ENCODE measurements at regions not wholly inside any gene's neighbourhood (a gene's known extent, or its start where the extent isn't known, plus 50 kb on each side); places are given as distances from the start of the nearest gene placed in this dataset.

DNA sequence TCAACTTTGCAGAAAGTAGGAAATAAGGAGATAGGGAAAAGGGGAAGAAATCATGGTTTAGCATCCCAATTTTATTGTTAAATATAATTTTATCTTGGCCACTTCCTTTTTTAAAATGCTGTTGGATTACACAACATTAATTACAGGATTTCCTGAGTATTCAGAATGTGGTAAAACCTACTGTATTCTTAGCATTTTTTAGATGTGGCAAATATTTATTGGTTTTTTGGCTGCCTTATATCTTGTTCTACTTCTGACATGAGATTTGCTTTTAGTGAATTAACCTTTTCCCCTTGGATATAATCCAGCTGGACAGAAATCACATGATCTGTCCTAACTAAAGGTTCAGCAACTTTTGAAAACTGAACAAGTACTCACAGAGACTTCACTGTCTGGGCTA lies 104.9 kb downstream of the PTGS2 start:
- no peak for DNase-seq (ENCODE audit: low read depth, low spot score)
- H4K20me1 ChIP-seq (ENCODE audit: insufficient read depth) = no peaks in the 10 kb centered on the region
- H3K9me3 ChIP-seq (ENCODE audit: control insufficient read depth in 1 of 2, insufficient read depth in 1 of 2, low read depth in 1 of 2, low read length in 2 of 2) = no peaks in the 10 kb centered on the region
- TF ChIP-seq YY1 (IDR thresholded peaks at IDR 0.05; ENCODE audit: extremely low read depth, insufficient replicate concordance, low read depth, low read length) = no peak
- no peak for TF ChIP-seq EGR1 (IDR thresholded peaks at IDR 0.05; ENCODE audit: low read depth)
- TF ChIP-seq, protein P1, sequence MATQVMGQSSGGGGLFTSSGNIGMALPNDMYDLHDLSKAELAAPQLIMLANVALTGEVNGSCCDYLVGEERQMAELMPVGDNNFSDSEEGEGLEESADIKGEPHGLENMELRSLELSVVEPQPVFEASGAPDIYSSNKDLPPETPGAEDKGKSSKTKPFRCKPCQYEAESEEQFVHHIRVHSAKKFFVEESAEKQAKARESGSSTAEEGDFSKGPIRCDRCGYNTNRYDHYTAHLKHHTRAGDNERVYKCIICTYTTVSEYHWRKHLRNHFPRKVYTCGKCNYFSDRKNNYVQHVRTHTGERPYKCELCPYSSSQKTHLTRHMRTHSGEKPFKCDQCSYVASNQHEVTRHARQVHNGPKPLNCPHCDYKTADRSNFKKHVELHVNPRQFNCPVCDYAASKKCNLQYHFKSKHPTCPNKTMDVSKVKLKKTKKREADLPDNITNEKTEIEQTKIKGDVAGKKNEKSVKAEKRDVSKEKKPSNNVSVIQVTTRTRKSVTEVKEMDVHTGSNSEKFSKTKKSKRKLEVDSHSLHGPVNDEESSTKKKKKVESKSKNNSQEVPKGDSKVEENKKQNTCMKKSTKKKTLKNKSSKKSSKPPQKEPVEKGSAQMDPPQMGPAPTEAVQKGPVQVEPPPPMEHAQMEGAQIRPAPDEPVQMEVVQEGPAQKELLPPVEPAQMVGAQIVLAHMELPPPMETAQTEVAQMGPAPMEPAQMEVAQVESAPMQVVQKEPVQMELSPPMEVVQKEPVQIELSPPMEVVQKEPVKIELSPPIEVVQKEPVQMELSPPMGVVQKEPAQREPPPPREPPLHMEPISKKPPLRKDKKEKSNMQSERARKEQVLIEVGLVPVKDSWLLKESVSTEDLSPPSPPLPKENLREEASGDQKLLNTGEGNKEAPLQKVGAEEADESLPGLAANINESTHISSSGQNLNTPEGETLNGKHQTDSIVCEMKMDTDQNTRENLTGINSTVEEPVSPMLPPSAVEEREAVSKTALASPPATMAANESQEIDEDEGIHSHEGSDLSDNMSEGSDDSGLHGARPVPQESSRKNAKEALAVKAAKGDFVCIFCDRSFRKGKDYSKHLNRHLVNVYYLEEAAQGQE (IDR thresholded peaks at IDR 0.05; ENCODE audit: low read depth) = no peak
- no peak for TF ChIP-seq ELF1 (IDR thresholded peaks at IDR 0.05; ENCODE audit: borderline replicate concordance, low read depth)
- TF ChIP-seq SIN3A (IDR thresholded peaks at IDR 0.05; ENCODE audit: low read depth) = no peak
- TF ChIP-seq, protein P2, sequence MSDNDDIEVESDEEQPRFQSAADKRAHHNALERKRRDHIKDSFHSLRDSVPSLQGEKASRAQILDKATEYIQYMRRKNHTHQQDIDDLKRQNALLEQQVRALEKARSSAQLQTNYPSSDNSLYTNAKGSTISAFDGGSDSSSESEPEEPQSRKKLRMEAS (IDR thresholded peaks at IDR 0.05) = no peak
- no peak for TF ChIP-seq POLR2A (IDR thresholded peaks at IDR 0.05; ENCODE audit: borderline replicate concordance, extremely low read depth, insufficient read depth, insufficient read length)
- TF ChIP-seq SP1 (IDR thresholded peaks at IDR 0.05; ENCODE audit: low read depth) = no peak
- TF ChIP-seq JUND (IDR thresholded peaks at IDR 0.05) = no peak
- TF ChIP-seq EZH2 (IDR thresholded peaks at IDR 0.05) = no peak
- TF ChIP-seq, protein P3, sequence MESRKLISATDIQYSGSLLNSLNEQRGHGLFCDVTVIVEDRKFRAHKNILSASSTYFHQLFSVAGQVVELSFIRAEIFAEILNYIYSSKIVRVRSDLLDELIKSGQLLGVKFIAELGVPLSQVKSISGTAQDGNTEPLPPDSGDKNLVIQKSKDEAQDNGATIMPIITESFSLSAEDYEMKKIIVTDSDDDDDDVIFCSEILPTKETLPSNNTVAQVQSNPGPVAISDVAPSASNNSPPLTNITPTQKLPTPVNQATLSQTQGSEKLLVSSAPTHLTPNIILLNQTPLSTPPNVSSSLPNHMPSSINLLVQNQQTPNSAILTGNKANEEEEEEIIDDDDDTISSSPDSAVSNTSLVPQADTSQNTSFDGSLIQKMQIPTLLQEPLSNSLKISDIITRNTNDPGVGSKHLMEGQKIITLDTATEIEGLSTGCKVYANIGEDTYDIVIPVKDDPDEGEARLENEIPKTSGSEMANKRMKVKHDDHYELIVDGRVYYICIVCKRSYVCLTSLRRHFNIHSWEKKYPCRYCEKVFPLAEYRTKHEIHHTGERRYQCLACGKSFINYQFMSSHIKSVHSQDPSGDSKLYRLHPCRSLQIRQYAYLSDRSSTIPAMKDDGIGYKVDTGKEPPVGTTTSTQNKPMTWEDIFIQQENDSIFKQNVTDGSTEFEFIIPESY (IDR thresholded peaks at IDR 0.05; ENCODE audit: extremely low read depth, insufficient replicate concordance, low read length) = no peak
- TF ChIP-seq ATF3 (IDR thresholded peaks at IDR 0.05) = no peak
- no peak for TF ChIP-seq FOSL1 (IDR thresholded peaks at IDR 0.05; ENCODE audit: low read depth)
- TF ChIP-seq ZFX (IDR thresholded peaks at IDR 0.05) = no peak
- TF ChIP-seq ZNF274 (IDR thresholded peaks at IDR 0.05; ENCODE audit: low read depth, low read length) = no peak
- TF ChIP-seq TCF7L2 (IDR thresholded peaks at IDR 0.05; ENCODE audit: borderline replicate concordance, extremely low read depth, insufficient read depth, insufficient read length) = no peak
- TF ChIP-seq CEBPB (IDR thresholded peaks at IDR 0.05; ENCODE audit: low read depth) = no peak
- no peak for TF ChIP-seq RAD21 (IDR thresholded peaks at IDR 0.05; ENCODE audit: low read depth)
- TF ChIP-seq CTCF (IDR thresholded peaks at IDR 0.05 in 2 of 3, conservative IDR thresholded peaks at IDR 0.05 in 1 of 3; ENCODE audit: borderline replicate concordance in 1 of 3, insufficient read depth in 1 of 3, low read depth in 2 of 3, low read length in 2 of 3) = no peak
- no peak for ATAC-seq
- no peak overlapping the region for H3K27ac ChIP-seq (ENCODE audit: low read depth, low read length)
- no peak overlapping the region for H2AFZ ChIP-seq (ENCODE audit: low read depth, low read length, poor library complexity, severe bottlenecking)
- intact Hi-C loops (cut with micrococcal nuclease) = no loop called here
- no peak overlapping the region for H3K4me3 ChIP-seq (replicated peaks in 1 of 2; ENCODE audit: low read depth in 1 of 2, low read length in 2 of 2)
- H3K27me3 ChIP-seq (ENCODE audit: insufficient read depth, low read length) = no peaks in the 10 kb centered on the region
- no peaks in the 10 kb centered on the region for H3K79me2 ChIP-seq (ENCODE audit: insufficient read depth, low read length)
- CTCF ChIA-PET = no interaction called here
- H3K36me3 ChIP-seq (ENCODE audit: control insufficient read depth in 1 of 2, insufficient read depth in 2 of 2, low read length in 2 of 2) = no peaks in the 10 kb centered on the region
- no peak overlapping the region for H3K9ac ChIP-seq (ENCODE audit: low read length)
- POLR2A ChIA-PET = no interaction called here
- no TSS peak for BruUV-seq (replicated peaks)
- RAD21 ChIA-PET (ENCODE audit: low non-redundant PET in 1 of 2, low total read pairs in 2 of 2, uncharacterized antibody in 2 of 2, unreplicated experiment in 2 of 2) = no interaction called here
- no peak overlapping the region for H3K4me2 ChIP-seq (ENCODE audit: low read length)
- H3K9me2 ChIP-seq (ENCODE audit: insufficient read depth) = no peaks in the 10 kb centered on the region
- H3K4me1 ChIP-seq (ENCODE audit: control insufficient read depth in 1 of 2, insufficient read depth in 2 of 2, low read length in 2 of 2) = no peaks in the 10 kb centered on the region

All from HCT116 (cell line).